ENCODE measurements at regions not wholly inside any gene's neighbourhood (a gene's known extent, or its start where the extent isn't known, plus 50 kb on each side); places are given as distances from the start of the nearest gene placed in this dataset.
A peak's percentile ranks its signal among the peaks of the same experiment; 100 is the strongest.

GRCh38 chr11:15889363-15890030 lies 466.8 kb downstream of the SOX6 start:
- intact Hi-C loops (cut with micrococcal nuclease; ENCODE audit: unreplicated experiment): no loop called here
- POLR2A ChIA-PET (ENCODE audit: low non-redundant PET): no interaction called here
- CTCF ChIA-PET: no interaction called here
- H3K4me3 ChIP-seq (ENCODE audit: low read depth, low read length, poor library complexity, severe bottlenecking): no peak overlapping the region
- TF ChIP-seq EZH2 (IDR thresholded peaks at IDR 0.05; ENCODE audit: borderline replicate concordance, low read depth, low read length, poor library complexity, severe bottlenecking): no peak
- no peak for TF ChIP-seq CTCF (conservative IDR thresholded peaks at IDR 0.05; ENCODE audit: low read depth, low read length)
- no peaks in the 10 kb centered on the region for H3K27me3 ChIP-seq (replicated peaks; ENCODE audit: insufficient read depth, low read depth, low read length, poor library complexity)
- H3K27ac ChIP-seq (ENCODE audit: low read depth, low read length, poor library complexity, severe bottlenecking): no peak overlapping the region
- no peaks in the 10 kb centered on the region for H3K36me3 ChIP-seq (ENCODE audit: insufficient read depth, low read length, poor library complexity, severe bottlenecking)
- DNase-seq (ENCODE audit: low spot score): no peak
- BruUV-seq (replicated peaks): no TSS peak
- H3K4me1 ChIP-seq (ENCODE audit: insufficient read depth, low read length, poor library complexity, severe bottlenecking): peaks cover 15% of the 10 kb centered on the region
- no peaks in the 10 kb centered on the region for H3K9me3 ChIP-seq (ENCODE audit: low read depth, low read length, poor library complexity, severe bottlenecking)

- POLR2A ChIA-PET (ENCODE audit: low non-redundant PET): no interaction called here
- intact Hi-C loops (cut with micrococcal nuclease; ENCODE audit: unreplicated experiment): no loop called here
- CTCF ChIA-PET: no interaction called here
- H3K27ac ChIP-seq (ENCODE audit: low read depth, low read length, poor library complexity, severe bottlenecking): no peak overlapping the region
- no peak overlapping the region for H3K4me3 ChIP-seq (ENCODE audit: low read depth, low read length, poor library complexity, severe bottlenecking)
- H3K9me3 ChIP-seq (ENCODE audit: low read depth, low read length, poor library complexity, severe bottlenecking): no peaks in the 10 kb centered on the region
- H3K4me1 ChIP-seq (ENCODE audit: insufficient read depth, low read length, poor library complexity, severe bottlenecking): peaks cover 9% of the 10 kb centered on the region
- no peaks in the 10 kb centered on the region for H3K27me3 ChIP-seq (replicated peaks; ENCODE audit: insufficient read depth, low read depth, low read length, poor library complexity)
- TF ChIP-seq EZH2 (IDR thresholded peaks at IDR 0.05; ENCODE audit: borderline replicate concordance, low read depth, low read length, poor library complexity, severe bottlenecking): no peak
- no peak for TF ChIP-seq CTCF (conservative IDR thresholded peaks at IDR 0.05; ENCODE audit: low read depth, low read length)
- H3K36me3 ChIP-seq (ENCODE audit: insufficient read depth, low read length, poor library complexity, severe bottlenecking): no peaks in the 10 kb centered on the region
- no peak for DNase-seq (ENCODE audit: low spot score)
- BruUV-seq (replicated peaks): no TSS peak
These were observed 466.2 kb downstream of the SOX6 start for GRCh38 chr11:15890031-15890713.

- H3K27ac ChIP-seq (ENCODE audit: low read depth, low read length, poor library complexity, severe bottlenecking): no peak overlapping the region
- no peaks in the 10 kb centered on the region for H3K9me3 ChIP-seq (ENCODE audit: low read depth, low read length, poor library complexity, severe bottlenecking)
- H3K36me3 ChIP-seq (ENCODE audit: insufficient read depth, low read length, poor library complexity, severe bottlenecking): no peaks in the 10 kb centered on the region
- no peak for TF ChIP-seq EZH2 (IDR thresholded peaks at IDR 0.05; ENCODE audit: borderline replicate concordance, low read depth, low read length, poor library complexity, severe bottlenecking)
- TF ChIP-seq CTCF (conservative IDR thresholded peaks at IDR 0.05; ENCODE audit: low read depth, low read length): no peak
- intact Hi-C loops (cut with micrococcal nuclease; ENCODE audit: unreplicated experiment): no loop called here
- peak; percentile 54 for DNase-seq (ENCODE audit: low spot score)
- ChIA-PET POLR2A (ENCODE audit: low non-redundant PET) (no interaction called here), CTCF (no interaction called here)
- BruUV-seq (replicated peaks): no TSS peak
- no peaks in the 10 kb centered on the region for H3K27me3 ChIP-seq (replicated peaks; ENCODE audit: insufficient read depth, low read depth, low read length, poor library complexity)
- H3K4me3 ChIP-seq (ENCODE audit: low read depth, low read length, poor library complexity, severe bottlenecking): no peak overlapping the region
- peaks cover 11% of the 10 kb centered on the region for H3K4me1 ChIP-seq (ENCODE audit: insufficient read depth, low read length, poor library complexity, severe bottlenecking)
These were observed 463.3 kb downstream of the SOX6 start for GRCh38 chr11:15893080-15893492.
